ENCODE measurements at regions not wholly inside any gene's neighbourhood (a gene's known extent, or its start where the extent isn't known, plus 50 kb on each side); places are given as distances from the start of the nearest gene placed in this dataset.

GRCh38 chr5:96243862-96244261 lies 189.2 kb downstream of the PCSK1 start:
- peak overlapping the region; percentile 90 for H3K27ac ChIP-seq
- TF ChIP-seq ZFX (IDR thresholded peaks at IDR 0.05; ENCODE audit: borderline replicate concordance) (no peak), CTCF (IDR thresholded peaks at IDR 0.05) (no peak)

GRCh38 chr5:96243203-96243602 lies 189.8 kb downstream of the PCSK1 start:
- no peak for TF ChIP-seq CTCF (IDR thresholded peaks at IDR 0.05)
- no peak for TF ChIP-seq ZFX (IDR thresholded peaks at IDR 0.05; ENCODE audit: borderline replicate concordance)
- H3K27ac ChIP-seq = no peak overlapping the region; the same call in 1 of the 2 replicates

GRCh38 chr5:96242571-96242970 lies 190.5 kb downstream of the PCSK1 start:
- TF ChIP-seq ZFX (IDR thresholded peaks at IDR 0.05; ENCODE audit: borderline replicate concordance) (no peak), CTCF (IDR thresholded peaks at IDR 0.05) (no peak)

GRCh38 chr5:96236831-96237230 lies 196.2 kb downstream of the PCSK1 start:
- H3K27ac ChIP-seq = no peak overlapping the region
- TF ChIP-seq ZFX (IDR thresholded peaks at IDR 0.05; ENCODE audit: borderline replicate concordance) (no peak), CTCF (IDR thresholded peaks at IDR 0.05) (no peak)

More at GRCh38 chr5:96242571-96242970, 190.5 kb downstream of the PCSK1 start:
- no peak overlapping the region; the same call in 1 of the 2 replicates for H3K27ac ChIP-seq

- TF ChIP-seq ZFX (IDR thresholded peaks at IDR 0.05; ENCODE audit: borderline replicate concordance) (no peak), CTCF (IDR thresholded peaks at IDR 0.05) (no peak)
- no peak overlapping the region for H3K27ac ChIP-seq
Measured at GRCh38 chr5:96236051-96236450, 197.0 kb downstream of the PCSK1 start.

GRCh38 chr5:96235008-96235910 lies 197.8 kb downstream of the PCSK1 start:
- no peak overlapping the region for H3K27ac ChIP-seq
- TF ChIP-seq CTCF (IDR thresholded peaks at IDR 0.05) (no peak), ZFX (IDR thresholded peaks at IDR 0.05; ENCODE audit: borderline replicate concordance) (no peak)

GRCh38 chr5:96232602-96233001 lies 200.4 kb downstream of the PCSK1 start:
- TF ChIP-seq ZFX (IDR thresholded peaks at IDR 0.05; ENCODE audit: borderline replicate concordance) (no peak), CTCF (IDR thresholded peaks at IDR 0.05) (no peak)
- no peak overlapping the region for H3K27ac ChIP-seq
